OCI-LY1 (cell line): ENCODE measurements at regions not wholly inside any gene's neighbourhood (a gene's known extent, or its start where the extent isn't known, plus 50 kb on each side); places are given as distances from the start of the nearest gene placed in this dataset.

Experiments used
- H2AFZ ChIP-seq: fragments of 200-600 bp; sonication (generic), shearing (Covaris generic); 2 replicates; pipeline ENCODE4 v1.6.0; 2014; ENCODE audit warnings: antibody characterized with exemption, mild to moderate bottlenecking, low read length
- H3F3A ChIP-seq: fragments of 200-600 bp; sonication (generic), shearing (Covaris generic); 2 replicates; pipeline ENCODE4 v1.6.0; 2014; ENCODE audit warnings: mild to moderate bottlenecking, antibody characterized with exemption, low read length, moderate library complexity; ENCODE audit not compliant: insufficient read depth
- H3K27ac ChIP-seq: fragments of 200-600 bp; sonication (generic); 2 replicates; pipeline ENCODE4 v1.5.1; 2014; ENCODE audit warnings: low read length, mixed run types, mild to moderate bottlenecking, low read depth; ENCODE audit not compliant: poor library complexity, severe bottlenecking
- H3K27me3 ChIP-seq: fragments of 200-600 bp; sonication (generic); 2 replicates; pipeline ENCODE4 v1.6.0; 2014; ENCODE audit warnings: antibody characterized with exemption, mild to moderate bottlenecking, low read length, moderate library complexity; ENCODE audit not compliant: insufficient read depth
- H3K36me3 ChIP-seq: fragments of 200-600 bp; sonication (generic); 2 replicates; pipeline ENCODE4 v1.6.1; 2014; ENCODE audit warnings: mild to moderate bottlenecking, antibody characterized with exemption, low read length, moderate library complexity, mixed read lengths; ENCODE audit not compliant: insufficient read depth
- H3K4me1 ChIP-seq: fragments of 200-600 bp; sonication (generic); 2 replicates; pipeline ENCODE4 v1.5.1; 2014; ENCODE audit warnings: mild to moderate bottlenecking, low read length, moderate library complexity; ENCODE audit not compliant: insufficient read depth, severe bottlenecking
- H3K4me2 ChIP-seq: fragments of 200-600 bp; sonication (generic), shearing (Covaris generic); 2 replicates; pipeline ENCODE4 v1.6.1; 2014; ENCODE audit warnings: low read length
- H3K4me3 ChIP-seq: fragments of 200-600 bp; sonication (generic); 2 replicates; pipeline ENCODE4 v1.5.1; 2014; ENCODE audit warnings: low read length, low read depth, mild to moderate bottlenecking, mixed read lengths; ENCODE audit not compliant: poor library complexity, severe bottlenecking
- H3K79me2 ChIP-seq: fragments of 200-600 bp; shearing (Covaris generic); 2 replicates; pipeline ENCODE4 v1.6.1; 2016; ENCODE audit warnings: mixed run types, low read length, mixed read lengths; ENCODE audit not compliant: insufficient read depth
- H3K9ac ChIP-seq: fragments of 200-600 bp; sonication (generic), shearing (Covaris generic); 2 replicates; pipeline ENCODE4 v1.6.1; 2014; ENCODE audit warnings: mild to moderate bottlenecking, low read length, mixed read lengths
- H3K9me2 ChIP-seq: fragments of 200-600 bp; sonication (generic), shearing (Covaris generic); 2 replicates; pipeline ENCODE4 v1.6.1; 2014; ENCODE audit warnings: low read depth, mild to moderate bottlenecking, low read length, mixed read lengths
- H3K9me3 ChIP-seq: fragments of 200-600 bp; shearing (Covaris generic); 2 replicates; pipeline ENCODE4 v1.6.1; 2014; ENCODE audit warnings: low read length, mixed read lengths
- H4K20me1 ChIP-seq: fragments of 200-600 bp; sonication (generic), shearing (Covaris generic); 2 replicates; pipeline ENCODE4 v1.6.0; 2016; ENCODE audit warnings: mild to moderate bottlenecking, low read length; ENCODE audit not compliant: insufficient read depth
- CTCF ChIP-seq: fragments of 200-600 bp; sonication (generic), shearing (Covaris generic); IDR thresholded peaks from 2 replicates; pipeline ENCODE4 v1.5.1; 2017; ENCODE audit warnings: mild to moderate bottlenecking, antibody characterized with exemption, low read length, moderate library complexity, mixed read lengths
- EZH2 ChIP-seq: fragments of 200-600 bp; sonication (generic), shearing (Covaris generic); IDR thresholded peaks from 2 replicates; pipeline ENCODE4 v1.8.0; 2017; ENCODE audit warnings: borderline replicate concordance, mixed run types, mild to moderate bottlenecking, antibody characterized with exemption, low read length, moderate library complexity, mixed read lengths

GRCh38 chr2:76378140-76378539 is 667.4 kb upstream of the GCFC2 start:
- Histone ChIP-seq H3K4me2 (no peak overlapping the region), H3K9ac (no peak overlapping the region), H4K20me1 (no peaks in the 10 kb centered on the region), H2AFZ (no peak overlapping the region), H3K4me1 (no peaks in the 10 kb centered on the region), H3K9me2 (no peaks in the 10 kb centered on the region), H3F3A (no peaks in the 10 kb centered on the region), H3K9me3 (no peaks in the 10 kb centered on the region), H3K27ac (no peak overlapping the region), H3K79me2 (no peaks in the 10 kb centered on the region), H3K36me3 (no peaks in the 10 kb centered on the region), H3K27me3 (no peaks in the 10 kb centered on the region), H3K4me3 (no peak overlapping the region)
- TF ChIP-seq EZH2 (no peak), CTCF (no peak)

GRCh38 chr2:76341439-76341838 is 630.7 kb upstream of the GCFC2 start:
- H3K9me3 ChIP-seq, result no peaks in the 10 kb centered on the region
- no peak overlapping the region for H2AFZ ChIP-seq
- no peaks in the 10 kb centered on the region for H3F3A ChIP-seq
- no peaks in the 10 kb centered on the region for H3K79me2 ChIP-seq
- no peak overlapping the region for H3K9ac ChIP-seq
- no peak overlapping the region for H3K27ac ChIP-seq
- no peak overlapping the region for H3K4me3 ChIP-seq
- H4K20me1 ChIP-seq, result no peaks in the 10 kb centered on the region
- H3K9me2 ChIP-seq, result no peaks in the 10 kb centered on the region
- H3K4me1 ChIP-seq, result no peaks in the 10 kb centered on the region
- no peaks in the 10 kb centered on the region for H3K36me3 ChIP-seq
- no peak overlapping the region for H3K4me2 ChIP-seq
- no peak for TF ChIP-seq EZH2
- TF ChIP-seq CTCF, result no peak
- H3K27me3 ChIP-seq, result no peaks in the 10 kb centered on the region

- no peaks in the 10 kb centered on the region for H3K79me2 ChIP-seq
- no peaks in the 10 kb centered on the region for H3K9me3 ChIP-seq
- H3K4me1 ChIP-seq, result peaks cover 22% of the 10 kb centered on the region
- H3K27ac ChIP-seq, result no peak overlapping the region
- no peaks in the 10 kb centered on the region for H3K27me3 ChIP-seq
- no peak overlapping the region for H2AFZ ChIP-seq
- H3K4me2 ChIP-seq, result no peak overlapping the region
- H4K20me1 ChIP-seq, result no peaks in the 10 kb centered on the region
- H3K9me2 ChIP-seq, result no peaks in the 10 kb centered on the region
- H3K4me3 ChIP-seq, result no peak overlapping the region
- H3K36me3 ChIP-seq, result no peaks in the 10 kb centered on the region
- no peaks in the 10 kb centered on the region for H3F3A ChIP-seq
- no peak for TF ChIP-seq EZH2
- no peak for TF ChIP-seq CTCF
- H3K9ac ChIP-seq, result no peak overlapping the region
Measured at GRCh38 chr2:76332871-76333270, 622.2 kb upstream of the GCFC2 start.
